22Rv1 (cell line): ENCODE measurements at regions not wholly inside any gene's neighbourhood (a gene's known extent, or its start where the extent isn't known, plus 50 kb on each side); places are given as distances from the start of the nearest gene placed in this dataset.

Source experiments
- H3K27ac ChIP-seq: fragments of 450-650 bp; 2 replicates; pipeline ENCODE4 v1.5.1; 2017
- CTCF ChIP-seq: fragments of 450-650 bp; IDR thresholded peaks from 2 replicates; pipeline ENCODE4 v1.5.1; 2017; ENCODE audit warnings: mild to moderate bottlenecking
- ZFX ChIP-seq: fragments of 450-650 bp; IDR thresholded peaks from 2 replicates; pipeline ENCODE4 v1.6.1; 2017; ENCODE audit warnings: antibody characterized with exemption, borderline replicate concordance

- H3K27ac ChIP-seq: no peak overlapping the region
- TF ChIP-seq CTCF: no peak
Measured at GRCh38 chr7:110519851-110520250, 571.1 kb upstream of the LRRN3 start.

GRCh38 chr7:110521357-110521911, 569.5 kb upstream of the LRRN3 start:
- no peak for TF ChIP-seq ZFX
- no peak overlapping the region for H3K27ac ChIP-seq

GRCh38 chr7:110522061-110522760, 568.7 kb upstream of the LRRN3 start:
- H3K27ac ChIP-seq: peak overlapping the region; percentile 22; the same call in 1 of the 2 replicates

GRCh38 chr7:110522761-110523200, 568.1 kb upstream of the LRRN3 start:
- TF ChIP-seq CTCF: no peak
- TF ChIP-seq ZFX: no peak
- peak overlapping the region; percentile 22; the same call in 1 of the 2 replicates for H3K27ac ChIP-seq

More at GRCh38 chr7:110522061-110522760, 568.7 kb upstream of the LRRN3 start:
- TF ChIP-seq ZFX: no peak
- no peak for TF ChIP-seq CTCF

- H3K27ac ChIP-seq: no peak overlapping the region
- no peak for TF ChIP-seq CTCF
Measured at GRCh38 chr7:110529175-110529574, 561.8 kb upstream of the LRRN3 start.

GRCh38 chr7:110531186-110531585, 559.7 kb upstream of the LRRN3 start:
- no peak overlapping the region for H3K27ac ChIP-seq
- TF ChIP-seq ZFX (no peak), CTCF (no peak)

- H3K27ac ChIP-seq: peak overlapping the region; percentile 61
- TF ChIP-seq ZFX (no peak), CTCF (peak; percentile 61)
Measured at GRCh38 chr7:110534241-110534931, 556.5 kb upstream of the LRRN3 start.
